ENCODE measurements at regions not wholly inside any gene's neighbourhood (a gene's known extent, or its start where the extent isn't known, plus 50 kb on each side); places are given as distances from the start of the nearest gene placed in this dataset.
A peak's percentile ranks its signal among the peaks of the same experiment; 100 is the strongest.
"Not testable (repeated sequence)": the region's sequence is repeated elsewhere in the genome, so short reads cannot be mapped to it uniquely, and the experiment has no call there.

GRCh38 chr14:84323450-84323849 is 1206.5 kb upstream of the FLRT2 start:
- no peak overlapping the region for H3K27ac ChIP-seq (ENCODE audit: low read depth, low read length)
- no peak for TF ChIP-seq CTCF (IDR thresholded peaks at IDR 0.05; ENCODE audit: low read depth, low read length)
- no peaks in the 10 kb centered on the region for H3K27me3 ChIP-seq (ENCODE audit: control insufficient read depth, insufficient read depth, low read length)
- ChIA-PET CTCF (no interaction called here), POLR2A (no interaction called here)
- no peaks in the 10 kb centered on the region for H3K9me3 ChIP-seq (ENCODE audit: control insufficient read depth, insufficient read depth, low read length)
- no peak for DNase-seq (ENCODE audit: low read depth, low spot score)
- H3K4me3 ChIP-seq (ENCODE audit: low read depth, low read length): no peak overlapping the region

- ChIA-PET POLR2A (no interaction called here), CTCF (no interaction called here)
- no peak overlapping the region for H3K27ac ChIP-seq (ENCODE audit: low read depth, low read length)
- H3K4me3 ChIP-seq (ENCODE audit: low read depth, low read length): no peak overlapping the region
- no peaks in the 10 kb centered on the region for H3K27me3 ChIP-seq (ENCODE audit: control insufficient read depth, insufficient read depth, low read length)
- TF ChIP-seq CTCF (IDR thresholded peaks at IDR 0.05; ENCODE audit: low read depth, low read length): no peak
- no peaks in the 10 kb centered on the region for H3K9me3 ChIP-seq (ENCODE audit: control insufficient read depth, insufficient read depth, low read length)
- DNase-seq (ENCODE audit: low read depth, low spot score): no peak
Observed at GRCh38 chr14:84323978-84324377, 1206.0 kb upstream of the FLRT2 start.

- Histone ChIP-seq H3K9me3 (ENCODE audit: control insufficient read depth, insufficient read depth, low read length) (no peaks in the 10 kb centered on the region), H3K27me3 (ENCODE audit: control insufficient read depth, insufficient read depth, low read length) (no peaks in the 10 kb centered on the region), H3K4me3 (ENCODE audit: low read depth, low read length) (no peak overlapping the region), H3K27ac (ENCODE audit: low read depth, low read length) (no peak overlapping the region)
- ChIA-PET CTCF (no interaction called here), POLR2A (no interaction called here)
- no peak for TF ChIP-seq CTCF (IDR thresholded peaks at IDR 0.05; ENCODE audit: low read depth, low read length)
- DNase-seq (ENCODE audit: low read depth, low spot score): no peak
Observed at GRCh38 chr14:84336433-84336832, 1193.5 kb upstream of the FLRT2 start.

- ChIA-PET POLR2A (no interaction called here), CTCF (no interaction called here)
- H3K27me3 ChIP-seq (ENCODE audit: control insufficient read depth, insufficient read depth, low read length): no peaks in the 10 kb centered on the region
- H3K9me3 ChIP-seq (ENCODE audit: control insufficient read depth, insufficient read depth, low read length): no peaks in the 10 kb centered on the region
- TF ChIP-seq CTCF (IDR thresholded peaks at IDR 0.05; ENCODE audit: low read depth, low read length): no peak
- no peak overlapping the region for H3K4me3 ChIP-seq (ENCODE audit: low read depth, low read length)
- no peak for DNase-seq (ENCODE audit: low read depth, low spot score)
- H3K27ac ChIP-seq (ENCODE audit: low read depth, low read length): no peak overlapping the region
Observed at GRCh38 chr14:84340938-84341337, 1189.0 kb upstream of the FLRT2 start.

- POLR2A ChIA-PET: not testable (repeated sequence)
Observed at GRCh38 chr14:84341867-84342266, 1188.1 kb upstream of the FLRT2 start.

GRCh38 chr14:84343656-84344055 is 1186.3 kb upstream of the FLRT2 start:
- ChIA-PET POLR2A (no interaction called here), CTCF (interaction anchor here (1.2 kb wide), 1 partner anchor 1184 kb away, joined by 3 read pairs; no protein-coding TSS in a partner anchor)
- Histone ChIP-seq H3K4me3 (ENCODE audit: low read depth, low read length) (no peak overlapping the region), H3K9me3 (ENCODE audit: control insufficient read depth, insufficient read depth, low read length) (no peaks in the 10 kb centered on the region), H3K27me3 (ENCODE audit: control insufficient read depth, insufficient read depth, low read length) (no peaks in the 10 kb centered on the region), H3K27ac (ENCODE audit: low read depth, low read length) (no peak overlapping the region)
- DNase-seq (ENCODE audit: low read depth, low spot score): peak; percentile 21
- TF ChIP-seq CTCF (IDR thresholded peaks at IDR 0.05; ENCODE audit: low read depth, low read length): no peak

More at GRCh38 chr14:84341867-84342266, 1188.1 kb upstream of the FLRT2 start:
- H3K27me3 ChIP-seq (ENCODE audit: control insufficient read depth, insufficient read depth, low read length); DNase-seq (ENCODE audit: low read depth, low spot score); H3K27ac ChIP-seq (ENCODE audit: low read depth, low read length); H3K4me3 ChIP-seq (ENCODE audit: low read depth, low read length); H3K9me3 ChIP-seq (ENCODE audit: control insufficient read depth, insufficient read depth, low read length); CTCF ChIA-PET: not testable (repeated sequence)
